Astrocyte (in vitro differentiated cells and primary cell): ENCODE measurements at regions not wholly inside any gene's neighbourhood (a gene's known extent, or its start where the extent isn't known, plus 50 kb on each side); places are given as distances from the start of the nearest gene placed in this dataset.

ENCODE experiments used
- EZH2 ChIP-seq: IDR thresholded peaks from 2 replicates; pipeline ENCODE4 v1.6.1; 2012; ENCODE audit warnings: mild to moderate bottlenecking, low read length, inconsistent platforms; ENCODE audit not compliant: insufficient read depth
- TF ChIP-seq, protein P1 (sequence below): IDR thresholded peaks from 2 replicates; pipeline ENCODE4 v1.5.1; 2011; ENCODE audit warnings: low read depth, mild to moderate bottlenecking, inconsistent platforms, low read length, moderate library complexity; ENCODE audit not compliant: insufficient read depth

GRCh38 chr10:64210211-64210610, 689.0 kb downstream of the REEP3 start:
- TF ChIP-seq, protein P1, sequence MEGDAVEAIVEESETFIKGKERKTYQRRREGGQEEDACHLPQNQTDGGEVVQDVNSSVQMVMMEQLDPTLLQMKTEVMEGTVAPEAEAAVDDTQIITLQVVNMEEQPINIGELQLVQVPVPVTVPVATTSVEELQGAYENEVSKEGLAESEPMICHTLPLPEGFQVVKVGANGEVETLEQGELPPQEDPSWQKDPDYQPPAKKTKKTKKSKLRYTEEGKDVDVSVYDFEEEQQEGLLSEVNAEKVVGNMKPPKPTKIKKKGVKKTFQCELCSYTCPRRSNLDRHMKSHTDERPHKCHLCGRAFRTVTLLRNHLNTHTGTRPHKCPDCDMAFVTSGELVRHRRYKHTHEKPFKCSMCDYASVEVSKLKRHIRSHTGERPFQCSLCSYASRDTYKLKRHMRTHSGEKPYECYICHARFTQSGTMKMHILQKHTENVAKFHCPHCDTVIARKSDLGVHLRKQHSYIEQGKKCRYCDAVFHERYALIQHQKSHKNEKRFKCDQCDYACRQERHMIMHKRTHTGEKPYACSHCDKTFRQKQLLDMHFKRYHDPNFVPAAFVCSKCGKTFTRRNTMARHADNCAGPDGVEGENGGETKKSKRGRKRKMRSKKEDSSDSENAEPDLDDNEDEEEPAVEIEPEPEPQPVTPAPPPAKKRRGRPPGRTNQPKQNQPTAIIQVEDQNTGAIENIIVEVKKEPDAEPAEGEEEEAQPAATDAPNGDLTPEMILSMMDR, result no peak
- no peak for TF ChIP-seq EZH2
